Nephron progenitor cell (in vitro differentiated cells): ENCODE measurements at regions not wholly inside any gene's neighbourhood (a gene's known extent, or its start where the extent isn't known, plus 50 kb on each side); places are given as distances from the start of the nearest gene placed in this dataset.

ENCODE experiments used
- DNase-seq: peaks from one replicate; pipeline ENCODE4 v3.0.0; 2021
- H3K27ac Mint-ChIP-seq: 2 replicates; pipeline ENCODE4 v1.8.0; 2021; ENCODE audit warnings: mild to moderate bottlenecking, moderate library complexity, mixed read lengths
- H3K27me3 Mint-ChIP-seq: 2 replicates; pipeline ENCODE4 v1.8.0; 2021; ENCODE audit warnings: mild to moderate bottlenecking, low read depth, mixed read lengths; ENCODE audit not compliant: poor library complexity
- H3K36me3 Mint-ChIP-seq: 2 replicates; pipeline ENCODE4 v1.8.0; 2021; ENCODE audit warnings: low read depth, mixed read lengths
- H3K4me1 Mint-ChIP-seq: 2 replicates; pipeline ENCODE4 v1.8.0; 2021; ENCODE audit warnings: mixed read lengths
- H3K4me3 Mint-ChIP-seq: 2 replicates; pipeline ENCODE4 v1.8.0; 2021; ENCODE audit warnings: mild to moderate bottlenecking, moderate library complexity, mixed read lengths
- H3K9me3 Mint-ChIP-seq: 2 replicates; pipeline ENCODE4 v1.8.0; 2021; ENCODE audit warnings: mild to moderate bottlenecking, moderate library complexity, mixed read lengths
- TF ChIP-seq, protein P1 (sequence below): fragments of 200-600 bp; sonication (generic); IDR thresholded peaks from 2 replicates; pipeline ENCODE4 v1.5.0; 2021; ENCODE audit warnings: antibody characterized with exemption

DNA sequence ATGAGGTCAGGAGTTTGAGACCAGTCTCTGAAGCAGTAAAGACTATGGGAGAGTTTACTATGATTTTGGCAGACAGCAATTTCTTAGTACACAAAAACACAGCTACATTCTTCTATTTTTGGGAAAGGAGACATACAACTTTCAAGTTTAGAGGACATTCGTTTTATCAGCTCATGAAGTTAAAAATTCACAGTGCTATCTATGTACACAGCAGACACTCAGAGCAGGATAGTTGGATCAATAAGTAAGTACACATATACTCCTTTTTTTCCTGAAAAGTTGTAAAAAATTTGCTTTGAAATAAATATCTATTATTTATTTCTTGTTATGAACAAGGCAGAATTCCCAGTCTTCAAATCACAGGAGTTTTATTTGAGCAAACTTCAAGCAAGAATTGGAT, 159.7 kb downstream of the SERPINI1 start:
- DNase-seq = no peak
- no peaks in the 10 kb centered on the region for H3K27me3 Mint-ChIP-seq
- TF ChIP-seq, protein P1, sequence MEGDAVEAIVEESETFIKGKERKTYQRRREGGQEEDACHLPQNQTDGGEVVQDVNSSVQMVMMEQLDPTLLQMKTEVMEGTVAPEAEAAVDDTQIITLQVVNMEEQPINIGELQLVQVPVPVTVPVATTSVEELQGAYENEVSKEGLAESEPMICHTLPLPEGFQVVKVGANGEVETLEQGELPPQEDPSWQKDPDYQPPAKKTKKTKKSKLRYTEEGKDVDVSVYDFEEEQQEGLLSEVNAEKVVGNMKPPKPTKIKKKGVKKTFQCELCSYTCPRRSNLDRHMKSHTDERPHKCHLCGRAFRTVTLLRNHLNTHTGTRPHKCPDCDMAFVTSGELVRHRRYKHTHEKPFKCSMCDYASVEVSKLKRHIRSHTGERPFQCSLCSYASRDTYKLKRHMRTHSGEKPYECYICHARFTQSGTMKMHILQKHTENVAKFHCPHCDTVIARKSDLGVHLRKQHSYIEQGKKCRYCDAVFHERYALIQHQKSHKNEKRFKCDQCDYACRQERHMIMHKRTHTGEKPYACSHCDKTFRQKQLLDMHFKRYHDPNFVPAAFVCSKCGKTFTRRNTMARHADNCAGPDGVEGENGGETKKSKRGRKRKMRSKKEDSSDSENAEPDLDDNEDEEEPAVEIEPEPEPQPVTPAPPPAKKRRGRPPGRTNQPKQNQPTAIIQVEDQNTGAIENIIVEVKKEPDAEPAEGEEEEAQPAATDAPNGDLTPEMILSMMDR = no peak
- H3K4me1 Mint-ChIP-seq = no peaks in the 10 kb centered on the region
- no peak overlapping the region for H3K27ac Mint-ChIP-seq
- no peaks in the 10 kb centered on the region for H3K9me3 Mint-ChIP-seq
- H3K4me3 Mint-ChIP-seq = no peak overlapping the region
- no peaks in the 10 kb centered on the region for H3K36me3 Mint-ChIP-seq

- Mint-ChIP-seq H3K9me3 (no peaks in the 10 kb centered on the region), H3K4me3 (no peak overlapping the region), H3K27ac (no peak overlapping the region), H3K4me1 (no peaks in the 10 kb centered on the region), H3K36me3 (no peaks in the 10 kb centered on the region), H3K27me3 (no peaks in the 10 kb centered on the region)
- TF ChIP-seq, protein P1 = no peak
- DNase-seq = no peak
Measured at GRCh38 chr3:167892205-167892604, 156.7 kb downstream of the SERPINI1 start.

DNA sequence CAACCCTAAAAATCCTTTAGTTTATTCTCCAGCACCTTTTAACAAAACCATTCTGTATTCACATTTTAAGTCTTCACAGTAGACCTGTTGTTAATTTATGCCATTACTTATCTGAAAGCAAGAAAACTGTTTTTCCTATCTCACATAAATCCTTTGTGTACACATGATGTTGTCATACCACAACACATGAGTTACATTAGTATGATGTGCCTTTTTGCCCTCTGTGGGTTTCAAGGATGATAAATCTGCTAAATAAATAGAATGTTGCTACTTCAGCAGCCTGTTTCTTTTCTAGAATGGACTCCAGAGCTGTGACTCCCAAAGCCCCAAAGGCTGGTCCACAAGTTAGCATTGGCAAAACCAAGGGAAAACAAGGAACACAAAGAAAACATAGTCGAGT, 151.6 kb downstream of the SERPINI1 start:
- Mint-ChIP-seq H3K4me1 (no peaks in the 10 kb centered on the region), H3K4me3 (no peak overlapping the region), H3K27me3 (no peaks in the 10 kb centered on the region), H3K9me3 (no peaks in the 10 kb centered on the region), H3K36me3 (no peaks in the 10 kb centered on the region), H3K27ac (no peak overlapping the region)
- TF ChIP-seq, protein P1 = no peak
- no peak for DNase-seq

DNA sequence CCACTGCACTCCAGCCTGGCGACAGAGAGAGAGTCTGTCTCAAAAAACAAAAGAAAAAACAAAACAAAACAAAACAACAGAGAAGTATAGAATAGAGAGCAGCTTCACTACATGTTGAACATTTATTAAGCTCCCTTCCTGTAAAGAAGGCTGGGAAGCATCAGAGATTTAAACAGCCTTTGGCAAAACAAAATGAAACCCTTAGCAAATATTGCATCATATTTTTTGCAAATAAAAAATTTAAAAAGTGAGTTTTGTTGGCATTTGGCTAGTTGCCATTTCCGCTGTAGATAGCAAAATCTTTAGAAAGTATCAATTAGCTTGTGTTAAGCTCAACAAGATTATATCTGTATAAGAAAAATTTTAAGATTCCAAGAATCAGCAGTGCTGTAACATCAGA, 151.2 kb downstream of the SERPINI1 start:
- H3K27ac Mint-ChIP-seq = peak overlapping the region; percentile 43
- DNase-seq = no peak
- H3K36me3 Mint-ChIP-seq = no peaks in the 10 kb centered on the region

GRCh38 chr3:167885277-167885676, 149.8 kb downstream of the SERPINI1 start:
- Mint-ChIP-seq H3K4me3 (no peak overlapping the region), H3K36me3 (no peaks in the 10 kb centered on the region), H3K27ac (no peak overlapping the region), H3K27me3 (no peaks in the 10 kb centered on the region), H3K9me3 (no peaks in the 10 kb centered on the region), H3K4me1 (no peaks in the 10 kb centered on the region)
- TF ChIP-seq, protein P1 = no peak
- DNase-seq = no peak

More for the DNA sequence above, 151.2 kb downstream of the SERPINI1 start:
- Mint-ChIP-seq H3K4me1 (no peaks in the 10 kb centered on the region), H3K4me3 (no peak overlapping the region), H3K27me3 (no peaks in the 10 kb centered on the region), H3K9me3 (no peaks in the 10 kb centered on the region)
- TF ChIP-seq, protein P1 = no peak

DNA sequence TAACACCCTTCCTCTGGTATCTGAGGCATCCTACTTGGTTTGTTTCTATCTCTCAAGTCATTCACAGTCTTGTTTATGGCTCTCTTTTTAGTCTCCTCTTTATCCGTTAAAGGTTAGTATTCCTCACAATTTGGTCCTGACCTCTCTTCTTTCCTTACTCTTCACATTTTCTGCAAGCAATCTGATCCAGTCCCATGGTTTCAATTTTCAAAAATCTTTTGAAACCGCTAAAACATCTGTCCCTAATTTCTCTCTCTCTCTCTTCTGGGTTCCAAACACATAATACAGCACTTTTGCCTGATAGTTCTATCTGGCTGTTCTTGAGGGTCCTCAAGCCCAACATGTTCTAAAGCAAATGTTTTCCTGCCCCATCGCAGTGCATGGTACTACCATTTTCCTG, 149.0 kb downstream of the SERPINI1 start:
- Mint-ChIP-seq H3K4me3 (no peak overlapping the region), H3K27ac (no peak overlapping the region), H3K9me3 (no peaks in the 10 kb centered on the region), H3K27me3 (no peaks in the 10 kb centered on the region), H3K4me1 (no peaks in the 10 kb centered on the region), H3K36me3 (no peaks in the 10 kb centered on the region)
- TF ChIP-seq, protein P1 = no peak
- no peak for DNase-seq
